Panc1 (cell line): ENCODE measurements at regions not wholly inside any gene's neighbourhood (a gene's known extent, or its start where the extent isn't known, plus 50 kb on each side); places are given as distances from the start of the nearest gene placed in this dataset.

Experiments used
- ATAC-seq: fragments of 200-7000 bp; cut with Tn5 transposase; 2 replicates; pipeline ENCODE4 v1.9.1; 2020; ENCODE audit warnings: mild to moderate bottlenecking, moderate library complexity
- BruUV-seq: library from RNA; stranded (reverse); fragments of 400-500 nt; replicated peaks from 2 replicates; lab custom pipeline; 2021; lab: Mats Ljungman, UMichigan
- CTCF ChIA-PET: fragments of 300-600 bp; sonication (Branson Sonifier 250); formaldehyde crosslinking; loops from one replicate; lab custom pipeline; 2022; ENCODE audit warnings: antibody characterized with exemption; lab: Charles Lee
- POLR2A ChIA-PET: fragments of 300-600 bp; sonication (Branson Sonifier 250); formaldehyde crosslinking; loops from one replicate; lab custom pipeline; 2022; ENCODE audit warnings: antibody characterized with exemption; lab: Charles Lee
- DNase-seq: peaks from one replicate; pipeline ENCODE4 v3.0.0-alpha.2; 2010; ENCODE audit warnings: low read depth, low spot score
- H3K27ac ChIP-seq: 2 replicates; pipeline ENCODE4 v1.5.1; 2011; ENCODE audit warnings: mild to moderate bottlenecking, low read length, inconsistent platforms
- H3K27me3 ChIP-seq: fragments of 200-500 bp; sonication (Bioruptor generic); 2 replicates; pipeline ENCODE4 v1.6.0; 2014; ENCODE audit warnings: low read length, inconsistent platforms; ENCODE audit not compliant: control insufficient read depth, insufficient read depth
- H3K36me3 ChIP-seq: fragments of 200-500 bp; sonication (Bioruptor generic); 2 replicates; pipeline ENCODE4 v1.5.1; 2014; ENCODE audit warnings: inconsistent platforms, mild to moderate bottlenecking, low read length, moderate library complexity; ENCODE audit not compliant: control insufficient read depth, insufficient read depth
- H3K4me1 ChIP-seq: 2 replicates; pipeline ENCODE4 v1.5.1; 2011; ENCODE audit warnings: inconsistent platforms, mild to moderate bottlenecking, low read length, moderate library complexity; ENCODE audit not compliant: control insufficient read depth, insufficient read depth
- H3K4me3 ChIP-seq, 2 experiments: 2 replicates each; pipeline ENCODE4 v1.5.1; 2011 to 2012; ENCODE audit warnings: low read depth in 2 of 2, low read length in 2 of 2, mild to moderate bottlenecking in 2 of 2, inconsistent platforms in 1 of 2, moderate library complexity in 1 of 2
- H3K9me3 ChIP-seq: fragments of 200-500 bp; sonication (Bioruptor generic); 2 replicates; pipeline ENCODE4 v1.5.1; 2014; ENCODE audit warnings: low read depth, mild to moderate bottlenecking, inconsistent platforms, low read length, moderate library complexity; ENCODE audit not compliant: control insufficient read depth, insufficient read depth
- CTCF ChIP-seq: fragments of 450-650 bp; IDR thresholded peaks from 2 replicates; pipeline ENCODE4 v1.5.1; 2017; ENCODE audit warnings: mild to moderate bottlenecking
- POLR2AphosphoS5 ChIP-seq: IDR thresholded peaks from 2 replicates; pipeline ENCODE4 v1.6.1; 2012; ENCODE audit warnings: mild to moderate bottlenecking, low read depth, low read length, moderate library complexity
- REST ChIP-seq, 2 experiments: IDR thresholded peaks; 2 replicates each; pipeline ENCODE4 v1.6.1; 2011 to 2012; ENCODE audit warnings: low read depth in 2 of 2, control low read depth in 1 of 2, low read length in 1 of 2, mild to moderate bottlenecking in 1 of 2, moderate library complexity in 1 of 2; ENCODE audit not compliant: insufficient read depth in 1 of 2
- SIN3A ChIP-seq: IDR thresholded peaks from 2 replicates; pipeline ENCODE4 v1.6.1; 2012; ENCODE audit warnings: low read depth, mild to moderate bottlenecking, low read length, moderate library complexity, borderline replicate concordance; ENCODE audit not compliant: insufficient read depth
- TCF7L2 ChIP-seq: IDR thresholded peaks from 2 replicates; pipeline ENCODE4 v1.6.1; 2011; ENCODE audit warnings: mild to moderate bottlenecking, low read depth, low read length, inconsistent platforms
- in situ Hi-C: cut with HindIII; loops from 2 replicates; pipeline ENCODE4 v1.10.0; 2016; ENCODE audit warnings: low sequenced_read_pairs, low pct_unique_long_range_greater_than_20kb
- intact Hi-C: fragments of 100-400 bp; cut with micrococcal nuclease; formaldehyde crosslinking; loops from one replicate; pipeline ENCODE4 v1.10.0; 2022; ENCODE audit not compliant: unreplicated experiment

GRCh38 chr7:19489162-19489820 is 219.5 kb downstream of the POLR1F start:
- no TSS peak for BruUV-seq
- H3K4me3 ChIP-seq: no peak overlapping the region
- no peak for DNase-seq
- ChIA-PET CTCF (no interaction called here), POLR2A (no interaction called here)
- intact Hi-C loops: no loop called here
- no peaks in the 10 kb centered on the region for H3K4me1 ChIP-seq
- no peak overlapping the region for H3K27ac ChIP-seq
- in situ Hi-C loops: no loop called here
- no peaks in the 10 kb centered on the region for H3K36me3 ChIP-seq
- H3K27me3 ChIP-seq: no peaks in the 10 kb centered on the region
- peaks cover 10% of the 10 kb centered on the region for H3K9me3 ChIP-seq
- TF ChIP-seq POLR2AphosphoS5: no peak
- TF ChIP-seq REST (IDR thresholded peaks at IDR 0.05; ENCODE audit: insufficient read depth in 1 of 2, low read depth in 2 of 2, low read length in 1 of 2): no peak
- no peak for TF ChIP-seq SIN3A
- no peak for TF ChIP-seq CTCF
- TF ChIP-seq TCF7L2: no peak
- no peak for ATAC-seq

GRCh38 chr7:19488056-19488455 is 220.8 kb downstream of the POLR1F start:
- DNase-seq: no peak
- peaks cover 10% of the 10 kb centered on the region for H3K9me3 ChIP-seq
- CTCF ChIA-PET: no interaction called here
- H3K4me1 ChIP-seq: no peaks in the 10 kb centered on the region
- POLR2A ChIA-PET: no interaction called here
- ATAC-seq: no peak
- TF ChIP-seq REST (IDR thresholded peaks at IDR 0.05; ENCODE audit: insufficient read depth in 1 of 2, low read depth in 2 of 2, low read length in 1 of 2) (no peak), CTCF (no peak), SIN3A (no peak), TCF7L2 (no peak), POLR2AphosphoS5 (no peak)
- no peaks in the 10 kb centered on the region for H3K36me3 ChIP-seq
- H3K4me3 ChIP-seq: no peak overlapping the region
- no peaks in the 10 kb centered on the region for H3K27me3 ChIP-seq
- in situ Hi-C loops: no loop called here
- H3K27ac ChIP-seq: no peak overlapping the region
- intact Hi-C loops: no loop called here
- BruUV-seq: no TSS peak
